PC-3 (cell line): ENCODE measurements at regions not wholly inside any gene's neighbourhood (a gene's known extent, or its start where the extent isn't known, plus 50 kb on each side); places are given as distances from the start of the nearest gene placed in this dataset.

ENCODE experiments used
- EZH2 ChIP-seq: fragments of 300-600 bp; sonication (generic); IDR thresholded peaks from one replicate; pipeline ENCODE4 v1.6.1; 2017; ENCODE audit warnings: antibody characterized with exemption, mild to moderate bottlenecking, low read length; ENCODE audit not compliant: unreplicated experiment
- EZH2phosphoT487 ChIP-seq: fragments of 300-600 bp; sonication (generic); IDR thresholded peaks from 2 replicates; pipeline ENCODE4 v1.6.1; 2018; ENCODE audit warnings: mild to moderate bottlenecking, antibody characterized with exemption, low read length, borderline replicate concordance
- TF ChIP-seq, protein P1 (sequence below): fragments of 300-600 bp; sonication (generic); conservative IDR thresholded peaks from 2 replicates; pipeline ENCODE4 v1.5.1; 2017; ENCODE audit warnings: antibody characterized with exemption, low read depth, mild to moderate bottlenecking, low read length

DNA sequence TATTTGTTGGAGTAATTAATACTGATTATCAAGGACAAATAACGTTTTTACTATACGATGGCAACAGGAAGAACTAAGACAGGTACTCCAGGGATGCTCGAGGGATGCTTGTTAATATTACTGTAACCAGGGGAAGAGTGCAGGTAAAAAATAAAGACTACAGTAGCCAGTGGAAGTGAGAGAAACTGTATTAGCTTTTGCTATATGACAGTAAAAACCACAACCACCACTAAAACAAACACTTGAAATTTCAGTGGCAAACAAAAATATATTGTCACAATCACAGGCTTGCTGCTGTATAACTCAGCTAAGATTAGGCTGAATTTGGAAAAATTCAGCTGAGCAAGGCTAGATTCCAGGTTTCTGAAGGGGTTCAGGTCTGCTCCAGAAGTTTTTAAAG lies 812.6 kb upstream of the ADGRL4 start:
- no peak for TF ChIP-seq EZH2
- TF ChIP-seq, protein P1, sequence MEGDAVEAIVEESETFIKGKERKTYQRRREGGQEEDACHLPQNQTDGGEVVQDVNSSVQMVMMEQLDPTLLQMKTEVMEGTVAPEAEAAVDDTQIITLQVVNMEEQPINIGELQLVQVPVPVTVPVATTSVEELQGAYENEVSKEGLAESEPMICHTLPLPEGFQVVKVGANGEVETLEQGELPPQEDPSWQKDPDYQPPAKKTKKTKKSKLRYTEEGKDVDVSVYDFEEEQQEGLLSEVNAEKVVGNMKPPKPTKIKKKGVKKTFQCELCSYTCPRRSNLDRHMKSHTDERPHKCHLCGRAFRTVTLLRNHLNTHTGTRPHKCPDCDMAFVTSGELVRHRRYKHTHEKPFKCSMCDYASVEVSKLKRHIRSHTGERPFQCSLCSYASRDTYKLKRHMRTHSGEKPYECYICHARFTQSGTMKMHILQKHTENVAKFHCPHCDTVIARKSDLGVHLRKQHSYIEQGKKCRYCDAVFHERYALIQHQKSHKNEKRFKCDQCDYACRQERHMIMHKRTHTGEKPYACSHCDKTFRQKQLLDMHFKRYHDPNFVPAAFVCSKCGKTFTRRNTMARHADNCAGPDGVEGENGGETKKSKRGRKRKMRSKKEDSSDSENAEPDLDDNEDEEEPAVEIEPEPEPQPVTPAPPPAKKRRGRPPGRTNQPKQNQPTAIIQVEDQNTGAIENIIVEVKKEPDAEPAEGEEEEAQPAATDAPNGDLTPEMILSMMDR: no peak
- TF ChIP-seq EZH2phosphoT487: no peak
